NCI-H187 treated with DMSO at 0.1 percent for 48 hours (cell line): ENCODE measurements at regions not wholly inside any gene's neighbourhood (a gene's known extent, or its start where the extent isn't known, plus 50 kb on each side); places are given as distances from the start of the nearest gene placed in this dataset.
"Not testable (repeated sequence)": the region's sequence is repeated elsewhere in the genome, so short reads cannot be mapped to it uniquely, and the experiment has no call there.

Experiments
- DNase-seq: peaks from one replicate; lab custom pipeline; 2025; lab: John Stamatoyannopoulos, UW

DNA sequence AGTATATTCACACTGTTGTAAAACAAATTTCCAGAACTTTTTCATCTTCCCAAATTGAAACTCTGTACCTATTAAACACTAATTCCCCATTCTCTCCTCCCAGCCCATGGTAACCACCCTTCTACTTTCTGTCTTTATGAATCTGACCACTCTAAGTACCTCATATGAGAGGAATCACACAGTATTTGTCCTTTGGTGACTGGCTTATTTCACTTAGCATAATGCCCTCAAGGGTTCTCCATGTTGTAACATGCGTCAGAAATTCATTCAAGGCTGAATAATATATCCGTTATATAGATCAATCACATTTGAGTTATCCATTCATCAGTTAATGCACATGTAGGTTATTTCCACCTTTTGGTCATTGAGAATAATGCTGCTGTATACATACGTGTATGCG, 162.2 kb downstream of the GOSR1 start:
- not testable (repeated sequence) for DNase-seq

DNA sequence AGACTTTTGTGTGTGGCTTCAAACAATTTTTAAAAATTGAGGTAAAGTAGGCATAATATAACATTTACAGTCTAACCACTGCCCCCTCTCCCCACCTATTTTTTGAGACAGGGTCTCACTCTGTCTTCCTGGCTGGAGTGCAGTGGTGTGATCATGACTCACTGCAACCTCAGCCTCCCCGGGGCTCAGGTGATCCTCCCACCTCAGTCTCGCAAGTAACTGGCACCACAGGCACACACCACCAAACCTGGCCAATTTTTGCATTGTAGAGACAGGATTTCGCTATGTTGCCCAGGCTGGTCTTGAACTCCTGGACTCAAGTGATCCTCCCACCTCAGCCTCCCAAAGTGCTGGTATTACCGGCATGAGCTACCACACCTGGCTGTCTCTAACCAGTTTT, 161.8 kb downstream of the GOSR1 start:
- not testable (repeated sequence) for DNase-seq

DNA sequence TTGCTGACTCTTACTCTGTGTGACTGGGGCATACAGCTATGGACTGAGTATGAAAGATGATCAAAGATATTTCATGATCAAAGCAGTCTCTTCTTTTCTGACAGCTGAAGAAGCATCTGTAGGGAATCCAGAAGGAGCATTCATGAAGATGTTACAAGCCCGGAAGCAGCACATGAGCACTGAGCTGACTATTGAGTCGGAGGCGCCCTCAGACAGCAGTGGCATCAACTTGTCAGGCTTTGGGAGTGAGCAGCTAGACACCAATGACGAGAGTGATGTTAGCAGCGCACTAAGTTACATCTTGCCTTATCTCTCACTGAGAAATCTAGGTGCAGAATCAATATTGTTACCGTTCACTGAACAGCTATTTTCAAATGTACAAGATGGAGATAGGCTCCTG, 154.4 kb downstream of the GOSR1 start:
- DNase-seq, result not testable (repeated sequence)

- DNase-seq, result not testable (repeated sequence)
Measured at GRCh38 chr17:30625380-30625779, 148.2 kb downstream of the GOSR1 start.

- DNase-seq, result not testable (repeated sequence)
Measured at GRCh38 chr17:30624180-30624579, 147.0 kb downstream of the GOSR1 start.

DNA sequence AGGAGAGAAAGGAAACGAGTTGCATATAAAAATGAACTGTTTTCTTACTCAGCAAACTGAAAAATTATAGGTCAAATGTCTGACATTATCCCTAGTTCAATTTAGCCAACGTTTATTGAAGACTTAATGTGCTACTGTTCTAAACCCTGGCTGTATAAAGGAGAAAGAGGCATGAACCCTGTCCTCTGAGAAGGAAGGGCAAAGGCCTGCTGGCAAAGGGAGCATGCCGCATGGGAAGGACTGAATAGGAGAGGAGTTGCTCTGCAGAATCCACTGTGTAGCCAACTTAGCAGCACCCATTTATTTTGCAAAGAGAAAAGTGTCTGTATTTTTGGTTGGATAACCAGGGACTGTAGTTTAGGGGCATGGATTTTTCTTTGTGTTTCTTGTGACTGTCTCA, 132.5 kb downstream of the GOSR1 start:
- DNase-seq, result not testable (repeated sequence)

DNA sequence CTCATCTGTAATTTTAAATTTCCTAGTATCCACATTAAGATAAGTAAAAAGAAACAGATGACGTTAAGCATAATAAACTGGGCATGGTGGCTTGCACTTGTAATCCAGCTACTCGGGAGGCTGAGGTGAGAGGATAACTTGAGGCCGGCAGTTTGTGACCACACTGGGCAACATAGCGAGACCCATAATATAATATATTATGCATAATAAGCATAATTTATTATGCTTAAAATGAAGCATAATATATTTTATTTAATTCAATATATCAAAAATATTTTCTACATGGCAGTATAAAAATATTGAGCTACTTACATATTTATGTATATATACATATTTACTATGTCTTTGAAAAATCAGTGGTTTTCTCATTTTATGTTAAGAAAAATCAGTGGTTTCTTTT, 128.3 kb downstream of the GOSR1 start:
- no peak for DNase-seq

GRCh38 chr17:30605027-30605426, 127.8 kb downstream of the GOSR1 start:
- no peak for DNase-seq

- not testable (repeated sequence) for DNase-seq
Measured at GRCh38 chr17:30602396-30602795, 125.2 kb downstream of the GOSR1 start.

- DNase-seq, result not testable (repeated sequence)
Measured at GRCh38 chr17:30601984-30602383, 124.8 kb downstream of the GOSR1 start.

DNA sequence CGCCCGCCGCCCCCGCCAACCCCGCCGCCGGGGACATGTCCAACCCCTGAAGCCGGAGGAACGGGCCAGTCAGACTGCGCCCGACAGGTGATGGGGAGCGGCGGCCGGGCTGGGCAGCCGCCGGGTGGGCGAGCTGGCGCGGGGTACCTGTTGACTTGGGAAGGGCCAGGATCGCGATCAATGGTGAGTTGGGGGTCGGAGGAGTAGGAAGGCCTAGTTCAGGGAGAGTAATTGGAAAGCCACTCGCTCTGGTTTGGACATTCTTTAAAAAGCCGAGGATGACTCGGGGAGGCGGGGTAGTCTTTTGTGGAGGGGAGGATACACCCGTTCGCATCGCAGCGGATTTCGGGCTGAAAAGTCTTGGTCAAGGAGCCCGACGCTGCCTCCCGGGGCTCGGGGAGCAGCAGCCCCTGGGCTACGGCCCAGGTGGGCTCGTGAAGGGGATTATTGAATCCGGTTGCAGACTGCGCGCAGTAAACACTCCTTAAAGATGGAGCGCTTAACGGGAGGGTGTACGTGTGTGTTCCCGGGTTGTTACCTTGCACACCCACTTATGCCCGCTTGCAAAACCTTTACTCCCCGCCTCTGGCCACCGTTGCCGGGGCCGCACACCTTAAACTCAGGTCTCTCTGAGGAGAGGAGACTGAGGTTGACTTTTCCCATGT, 123.8 kb downstream of the GOSR1 start:
- DNase-seq, result no peak

- peak; percentile 25 for DNase-seq
Measured at GRCh38 chr17:30600060-30600829, 123.0 kb downstream of the GOSR1 start.

- no peak for DNase-seq
Measured at GRCh38 chr17:30599428-30600059, 122.3 kb downstream of the GOSR1 start.

GRCh38 chr17:30597776-30598288, 120.6 kb downstream of the GOSR1 start:
- no peak for DNase-seq

DNA sequence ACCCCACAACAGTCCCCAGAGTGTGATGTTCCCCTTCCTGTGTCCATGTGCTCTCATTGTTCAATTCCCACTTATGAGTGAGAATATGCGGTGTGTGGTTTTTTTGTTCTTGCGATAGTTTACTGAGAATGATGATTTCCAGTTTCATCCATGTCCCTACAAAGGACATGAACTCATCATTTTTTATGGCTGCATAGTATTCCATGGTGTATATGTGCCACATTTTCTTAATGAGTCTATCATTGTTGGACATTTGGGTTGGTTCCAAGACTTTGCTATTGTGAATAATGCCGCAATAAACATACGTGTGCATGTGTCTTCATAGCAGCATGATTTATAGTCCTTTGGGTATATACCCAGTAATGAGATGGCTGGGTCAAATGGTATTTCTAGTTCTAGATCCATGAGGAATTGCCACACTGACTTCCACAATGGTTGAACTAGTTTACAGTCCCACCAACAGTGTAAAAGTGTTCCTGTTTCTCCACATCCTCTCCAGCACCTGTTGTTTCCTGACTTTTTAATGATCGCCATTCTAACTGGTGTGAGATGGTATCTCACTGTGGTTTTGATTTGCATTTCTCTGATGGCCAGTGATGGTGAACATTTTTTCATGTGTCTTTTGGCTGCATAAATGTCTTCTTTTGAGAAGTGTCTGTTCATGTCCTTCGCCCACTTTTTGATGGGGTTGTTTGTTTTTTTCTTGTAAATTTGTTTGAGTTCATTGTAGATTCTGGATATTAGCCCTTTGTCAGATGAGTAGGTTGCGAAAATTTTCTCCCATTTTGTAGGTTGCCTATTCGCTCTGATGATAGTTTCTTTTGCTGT, 120.0 kb downstream of the GOSR1 start:
- DNase-seq, result not testable (repeated sequence)

- DNase-seq, result not testable (repeated sequence)
Measured at GRCh38 chr17:30594953-30595371, 117.8 kb downstream of the GOSR1 start.

- DNase-seq, result no peak
Measured at GRCh38 chr17:30594223-30594952, 117.2 kb downstream of the GOSR1 start.

- no peak for DNase-seq
Measured at GRCh38 chr17:30590081-30590733, 113.0 kb downstream of the GOSR1 start.

- no peak for DNase-seq
Measured at GRCh38 chr17:30589431-30589830, 112.2 kb downstream of the GOSR1 start.

DNA sequence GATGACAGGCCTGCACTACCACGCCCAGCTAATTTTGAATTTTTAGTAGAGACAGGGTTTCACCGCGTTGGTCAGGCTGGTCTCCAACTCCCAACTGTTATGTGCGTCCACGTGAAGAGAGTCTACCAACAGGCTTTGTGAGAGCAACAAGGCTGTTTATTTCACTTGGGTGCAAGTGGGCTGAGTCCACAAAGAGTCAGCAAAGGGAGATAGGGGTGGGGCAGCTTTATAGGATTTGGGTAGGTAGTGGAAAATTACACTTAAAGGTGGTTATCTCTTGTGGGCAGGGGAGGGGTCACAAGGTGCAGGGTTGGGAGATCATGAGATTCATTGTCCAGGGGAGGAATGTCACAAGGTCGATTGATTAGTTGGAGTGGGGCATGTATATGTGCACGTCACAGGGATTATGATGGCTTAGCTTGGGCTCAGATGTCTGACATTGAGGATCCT, 111.6 kb downstream of the GOSR1 start:
- no peak for DNase-seq
